GM19324 (cell line): ENCODE measurements at regions not wholly inside any gene's neighbourhood (a gene's known extent, or its start where the extent isn't known, plus 50 kb on each side); places are given as distances from the start of the nearest gene placed in this dataset.

Experiments used
- ATAC-seq: cut with Tn5 transposase; IDR thresholded peaks from one replicate; pipeline ENCODE4 v1.9.1; 2021; ENCODE audit warnings: mild to moderate bottlenecking, moderate library complexity; ENCODE audit not compliant: unreplicated experiment, low FRiP score

DNA sequence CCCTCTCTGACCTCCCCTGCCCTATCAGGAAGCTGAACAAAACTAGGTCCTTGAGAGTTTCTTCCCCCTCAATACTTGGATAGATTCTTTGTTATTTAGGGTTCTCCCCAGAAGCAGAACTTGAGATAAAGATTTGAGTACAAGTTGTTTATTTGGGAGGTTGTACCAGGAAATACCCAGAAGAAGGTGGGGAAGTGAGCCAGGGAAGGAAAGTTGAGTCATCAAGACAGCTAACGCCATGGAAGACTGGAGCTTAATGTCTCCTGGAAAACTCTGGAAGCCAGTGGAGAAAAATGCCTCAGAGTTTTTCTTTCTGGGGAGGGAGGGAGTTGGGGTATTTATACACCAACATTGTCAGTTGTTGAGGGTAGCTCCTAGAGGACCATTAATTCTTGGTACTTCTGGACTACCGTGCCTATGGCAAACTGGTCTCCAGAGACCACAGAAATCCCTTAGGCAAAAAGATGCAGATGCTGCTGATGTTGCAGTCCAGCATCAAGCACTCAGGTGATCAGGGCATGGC, 102.6 kb upstream of the ZFP64 start:
- no peak for ATAC-seq

DNA sequence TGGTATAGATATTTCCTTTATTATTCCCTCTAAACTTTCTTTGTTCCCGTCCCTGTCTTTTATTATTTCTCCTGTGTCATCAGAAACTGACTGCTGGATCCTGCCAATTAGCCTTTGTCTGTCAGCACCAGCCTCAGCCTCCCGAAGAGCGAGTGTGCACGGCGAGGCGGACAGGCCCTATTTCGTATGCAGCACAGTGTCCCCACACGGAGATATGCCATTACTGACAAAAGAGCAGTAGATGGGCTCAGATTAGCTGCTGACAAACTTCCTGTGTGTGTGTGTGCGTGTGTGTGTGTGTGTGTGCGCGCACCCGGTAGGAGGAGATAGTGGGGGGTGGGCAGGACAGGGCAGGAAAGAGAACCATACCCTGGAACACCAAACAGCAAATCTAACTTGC, 99.5 kb upstream of the ZFP64 start:
- no peak for ATAC-seq

DNA sequence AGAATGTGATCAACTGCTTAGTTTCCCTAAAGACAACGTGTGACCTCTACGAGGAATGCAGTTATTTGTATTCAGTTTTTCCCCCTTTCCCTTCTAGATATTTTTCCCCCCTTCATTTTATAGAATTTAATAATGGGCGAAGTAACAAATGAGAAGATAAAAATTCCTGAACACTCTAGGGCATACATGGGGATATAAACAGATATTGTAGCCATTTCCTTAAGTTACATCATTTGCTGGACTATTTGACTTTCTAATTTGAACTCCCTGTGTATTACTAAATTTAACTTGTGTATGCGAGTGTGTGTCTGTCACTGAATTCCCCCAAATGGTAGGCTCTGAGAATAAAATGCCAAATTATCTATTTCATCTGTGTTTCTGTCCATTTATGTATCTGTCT, 99.0 kb upstream of the ZFP64 start:
- no peak for ATAC-seq

DNA sequence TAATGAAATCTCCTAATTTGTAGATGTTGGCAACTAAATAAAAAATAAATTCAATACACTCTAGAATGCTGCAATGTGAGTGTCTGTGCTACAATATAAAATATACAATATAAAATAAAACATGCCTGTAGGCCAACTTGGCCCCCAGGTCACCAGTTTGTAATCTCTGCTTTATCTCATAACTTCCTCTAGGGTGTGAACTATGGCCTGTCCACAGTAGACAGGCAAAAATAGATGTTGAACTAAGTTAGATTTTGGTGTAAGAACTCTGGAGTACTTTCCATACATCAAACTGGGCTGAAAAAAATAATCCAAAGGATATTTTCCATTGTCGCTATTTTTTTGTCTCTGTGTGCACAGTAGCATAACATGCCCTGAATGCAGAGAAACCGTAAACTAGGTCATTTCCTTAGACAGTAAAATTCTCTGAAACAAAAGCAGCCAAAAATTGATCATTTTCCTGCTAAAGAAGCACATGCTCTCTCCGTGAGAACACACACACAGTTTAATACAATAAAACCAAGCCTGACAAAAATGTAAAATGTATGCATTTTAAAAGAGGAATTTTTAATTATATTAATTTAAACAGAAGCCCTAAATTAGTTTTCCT, 98.5 kb upstream of the ZFP64 start:
- ATAC-seq: no peak

DNA sequence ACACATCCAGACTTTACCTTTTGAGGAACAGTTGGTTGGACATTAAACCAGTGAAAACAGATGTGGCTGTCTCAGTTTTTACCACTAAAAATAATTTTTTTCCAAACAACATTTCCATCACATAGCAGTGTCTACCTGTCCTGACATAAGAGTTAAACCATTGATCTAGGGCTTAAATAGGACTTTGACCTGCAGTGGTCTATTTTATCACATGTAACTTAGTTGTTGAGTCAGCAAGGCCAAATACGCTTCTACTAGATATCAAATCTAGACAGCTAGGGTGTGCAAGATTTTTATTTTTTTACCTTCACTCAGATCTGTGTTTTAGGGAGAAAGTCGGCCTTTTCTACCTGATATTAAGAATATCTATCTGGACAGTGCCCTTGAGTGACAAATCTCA, 88.8 kb upstream of the ZFP64 start:
- ATAC-seq: no peak

DNA sequence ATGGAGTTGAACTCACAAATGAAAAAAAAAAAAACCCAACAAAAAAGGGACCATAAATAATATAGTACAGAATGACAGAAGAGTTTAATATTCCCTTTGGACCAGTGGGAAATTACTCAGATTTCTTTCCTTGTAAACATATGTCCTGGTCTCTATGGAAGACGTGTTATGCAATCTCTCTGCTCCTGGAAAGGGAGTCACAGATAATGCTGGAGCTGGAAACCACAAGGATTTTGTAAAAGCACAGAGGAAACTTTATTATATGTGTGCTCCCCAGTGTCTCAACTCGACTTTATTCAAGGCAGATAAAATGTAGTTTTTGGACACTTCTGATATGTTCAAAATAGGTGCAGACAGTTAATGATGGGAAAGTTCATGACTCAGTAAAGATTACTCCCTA, 88.1 kb upstream of the ZFP64 start:
- no peak for ATAC-seq

DNA sequence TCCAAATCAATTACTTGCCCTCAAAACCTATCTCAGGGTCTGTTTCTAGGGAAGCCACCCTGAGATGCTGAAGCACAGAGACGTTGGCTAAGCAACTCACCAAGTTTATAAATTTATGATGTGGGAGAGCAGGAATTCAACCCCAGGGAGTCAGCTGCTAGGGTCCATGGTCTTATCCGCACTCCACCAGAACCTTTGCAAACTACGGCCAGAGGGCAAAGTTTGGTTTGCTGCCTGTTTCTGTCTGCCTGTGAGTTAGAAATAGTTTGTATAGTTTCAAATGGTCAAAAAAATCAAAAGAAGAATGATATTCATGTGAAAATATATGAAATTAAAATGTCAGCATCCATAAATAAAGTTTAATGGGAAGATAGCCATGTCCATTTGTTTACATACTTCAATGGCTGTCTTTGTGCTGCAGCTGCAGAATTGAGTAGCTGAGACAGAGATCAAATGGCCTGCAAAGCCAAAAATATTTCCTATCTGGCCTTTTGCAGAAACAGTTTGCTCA, 83.7 kb upstream of the ZFP64 start:
- ATAC-seq: no peak

DNA sequence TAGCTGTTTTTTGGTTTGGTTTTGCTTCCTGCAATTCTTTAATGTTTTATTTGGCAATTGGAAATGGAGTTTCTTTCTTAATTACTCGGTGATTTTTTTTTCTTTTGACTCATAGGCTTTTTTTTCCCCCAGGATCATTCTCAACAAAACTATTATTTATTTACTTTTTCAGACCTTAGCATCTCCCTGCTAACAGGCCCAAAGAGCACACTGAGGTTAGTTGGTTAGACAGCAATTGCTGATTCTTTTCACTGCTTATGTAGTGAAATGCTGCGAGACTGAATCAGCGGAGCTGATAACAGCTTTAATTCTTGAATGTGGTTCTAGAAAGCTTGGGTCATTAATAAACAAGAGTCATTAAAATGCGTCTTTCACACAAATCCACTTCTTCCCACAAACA, 79.1 kb upstream of the ZFP64 start:
- no peak for ATAC-seq

DNA sequence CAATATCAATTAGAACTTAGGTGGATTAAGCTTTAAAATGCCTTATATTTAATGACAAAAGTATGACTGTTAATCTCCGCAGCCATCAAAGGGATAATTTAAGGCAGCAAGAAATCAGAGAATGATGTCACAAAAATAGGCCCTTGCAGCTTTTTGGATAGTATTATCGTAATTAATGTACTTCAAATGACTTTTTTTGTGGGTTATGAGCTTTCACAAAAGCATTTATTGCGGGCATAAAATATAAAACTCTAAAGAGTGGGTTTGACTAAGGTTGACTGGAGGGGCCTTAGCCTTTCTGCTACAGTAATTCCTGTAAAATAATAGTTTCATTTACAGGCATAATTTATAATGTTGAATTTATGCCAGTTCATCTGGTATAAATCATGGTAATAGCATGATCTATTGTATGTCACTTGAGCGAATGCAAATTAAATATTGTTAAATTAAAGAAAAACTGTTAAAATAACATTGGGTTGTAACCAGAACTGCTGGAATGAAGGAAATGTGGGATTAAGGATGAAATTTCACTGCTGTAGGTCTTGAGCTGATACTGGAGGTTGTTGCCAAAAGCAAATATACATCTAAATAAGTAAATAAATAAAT, 78.5 kb upstream of the ZFP64 start:
- ATAC-seq: no peak

DNA sequence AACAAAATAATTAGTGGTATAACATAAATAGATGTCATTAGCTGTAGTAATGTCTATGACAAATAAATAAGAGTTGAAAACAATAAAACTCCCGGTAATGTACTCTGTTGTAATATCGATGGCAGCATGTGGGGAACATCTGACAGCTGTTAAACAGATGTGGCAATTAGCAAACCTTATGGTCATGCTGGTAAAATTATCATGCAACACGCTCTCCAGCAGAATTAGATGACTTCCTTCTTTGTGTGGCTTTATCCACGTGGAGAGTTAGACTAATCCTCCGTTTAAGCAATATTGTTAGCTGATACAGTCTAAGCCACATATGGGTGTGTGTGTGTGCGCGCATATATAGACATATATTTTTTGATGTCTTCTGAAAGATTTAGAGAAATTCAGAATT, 77.7 kb upstream of the ZFP64 start:
- no peak for ATAC-seq

DNA sequence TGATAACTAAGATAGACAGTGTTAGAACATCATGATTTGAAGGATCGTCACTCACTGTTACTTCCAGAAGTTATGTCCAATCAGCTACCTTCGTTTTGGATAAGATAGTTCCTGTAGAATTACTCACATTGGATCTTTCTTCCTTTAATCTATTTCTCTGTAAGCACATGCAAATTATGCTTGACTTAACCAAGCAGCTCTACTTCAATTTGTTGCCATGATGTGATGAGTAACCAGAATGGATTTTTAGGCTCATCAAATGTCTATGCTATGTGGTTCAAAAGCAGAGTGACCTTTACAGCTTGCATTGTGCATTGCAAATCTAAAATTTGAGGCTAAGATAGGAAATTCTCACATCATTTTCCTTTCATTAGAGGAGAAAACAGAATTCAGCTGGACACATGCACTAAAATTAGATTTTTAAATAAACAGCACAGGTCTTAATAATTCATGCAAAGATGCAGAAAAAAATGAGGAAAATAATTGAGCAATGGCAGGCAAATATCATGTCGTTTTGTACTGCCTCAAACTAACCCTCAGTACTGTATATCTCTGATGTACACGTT, 76.7 kb upstream of the ZFP64 start:
- ATAC-seq: no peak

DNA sequence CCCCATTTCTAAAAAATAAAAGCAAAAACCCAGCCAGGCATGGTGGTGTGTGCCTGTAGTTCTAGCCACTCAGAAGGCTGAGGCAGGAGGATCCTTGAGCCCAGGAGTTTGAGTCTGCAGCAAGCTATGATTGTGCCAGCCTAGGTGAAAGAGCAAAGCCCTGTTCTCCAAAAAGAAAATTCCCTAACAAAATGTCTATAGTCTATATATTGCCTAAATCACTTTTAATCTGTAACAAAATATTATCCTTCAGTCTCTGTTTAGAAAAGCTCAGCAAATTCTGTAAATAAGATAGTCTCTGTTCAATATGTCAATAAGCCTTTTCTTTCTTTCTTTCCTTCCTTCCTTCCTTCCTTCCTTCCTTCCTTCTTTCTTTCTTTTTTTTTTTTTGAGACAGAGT, 75.8 kb upstream of the ZFP64 start:
- ATAC-seq: no peak

DNA sequence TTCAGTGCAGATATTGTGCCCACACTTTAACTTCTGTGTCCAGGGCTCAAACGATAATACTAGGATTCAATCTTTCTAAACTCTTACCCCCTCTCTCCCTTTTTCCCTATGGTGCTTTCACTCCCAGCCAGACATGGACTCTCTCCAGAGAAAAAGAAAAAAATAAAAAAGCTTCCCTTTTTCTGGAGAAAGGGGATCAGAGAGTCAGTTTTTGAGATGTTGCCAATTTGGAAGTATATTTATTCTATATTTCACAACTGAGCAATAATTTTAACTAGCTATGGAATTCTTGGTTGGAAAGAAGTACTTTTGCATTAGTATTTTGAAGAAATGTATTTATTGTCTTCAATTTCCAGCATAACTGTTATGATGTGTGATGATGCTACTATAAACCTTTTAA, 72.2 kb upstream of the ZFP64 start:
- ATAC-seq: no peak

DNA sequence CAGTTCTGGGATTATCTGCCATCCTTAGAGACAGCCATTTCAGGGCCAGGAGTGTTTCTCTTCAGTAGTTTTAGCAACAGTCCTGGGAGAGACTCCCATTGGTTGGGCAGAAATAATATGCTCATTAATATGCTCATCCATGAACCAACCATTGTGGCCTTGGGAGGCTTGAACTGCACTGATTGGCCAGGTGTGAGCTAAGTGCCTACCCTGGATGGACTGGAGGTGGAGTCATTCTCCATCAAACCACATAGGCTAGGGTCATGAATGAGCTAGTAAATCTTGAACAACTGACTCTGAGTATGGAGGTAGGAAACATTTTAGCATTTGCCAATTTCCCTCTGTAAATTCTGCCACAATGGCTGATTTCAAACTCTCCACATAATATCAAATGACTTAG, 70.2 kb upstream of the ZFP64 start:
- ATAC-seq: no peak

DNA sequence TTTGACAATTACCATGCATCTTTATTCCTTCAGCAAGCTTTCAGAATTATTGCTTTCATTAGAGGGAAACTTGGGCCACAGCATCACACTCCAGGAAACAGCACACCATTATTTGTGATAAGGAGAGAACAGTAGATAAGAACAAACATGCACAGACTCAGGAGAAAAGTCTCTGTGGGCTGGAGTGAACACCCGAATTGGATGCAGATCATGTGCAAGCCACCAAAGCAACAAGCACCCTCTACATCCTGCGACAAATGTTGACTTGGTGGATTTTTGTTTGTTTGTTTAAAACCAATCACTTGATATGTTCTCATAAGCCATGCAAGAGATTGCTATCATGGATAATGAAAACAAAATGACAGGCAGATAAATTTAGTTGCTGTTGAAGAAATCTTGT, 67.7 kb upstream of the ZFP64 start:
- ATAC-seq: no peak

DNA sequence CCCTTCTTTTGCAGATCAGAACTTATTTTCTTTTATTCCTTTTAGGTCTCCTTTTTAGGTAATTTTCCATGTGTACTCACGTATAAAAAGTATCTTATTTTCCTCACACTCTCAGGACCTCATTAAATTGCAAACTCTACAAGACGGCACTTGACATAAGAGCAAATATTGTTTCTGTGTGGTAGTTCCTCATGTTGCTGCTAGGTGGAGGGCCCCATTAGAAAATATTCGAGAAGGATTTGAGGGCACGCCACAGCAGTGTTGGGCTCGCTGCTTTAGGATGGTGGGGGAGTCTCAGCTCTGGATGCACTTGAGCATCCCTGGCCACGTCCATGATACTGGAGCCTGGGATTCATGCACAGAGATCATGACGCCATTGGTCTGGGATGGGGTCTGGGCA, 64.9 kb upstream of the ZFP64 start:
- ATAC-seq: no peak

DNA sequence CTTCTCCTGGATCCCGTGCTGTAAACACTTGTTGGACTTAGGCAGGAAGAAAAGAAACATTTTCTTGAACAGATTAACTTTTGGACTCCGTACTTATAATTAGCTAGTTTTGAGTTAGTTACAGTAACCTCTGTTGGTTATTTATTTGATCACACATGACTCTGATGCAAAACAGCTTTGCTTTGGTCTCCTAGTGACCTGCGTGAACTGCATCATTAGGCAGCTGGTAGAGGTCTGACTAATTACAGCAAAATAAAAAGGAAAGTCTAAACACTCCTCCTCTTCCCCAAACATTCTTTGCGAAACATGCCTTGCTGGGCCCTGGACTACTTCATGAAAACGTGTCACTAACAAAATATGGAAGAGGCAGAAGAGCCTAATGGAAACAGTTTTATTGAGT, 61.1 kb upstream of the ZFP64 start:
- no peak for ATAC-seq

DNA sequence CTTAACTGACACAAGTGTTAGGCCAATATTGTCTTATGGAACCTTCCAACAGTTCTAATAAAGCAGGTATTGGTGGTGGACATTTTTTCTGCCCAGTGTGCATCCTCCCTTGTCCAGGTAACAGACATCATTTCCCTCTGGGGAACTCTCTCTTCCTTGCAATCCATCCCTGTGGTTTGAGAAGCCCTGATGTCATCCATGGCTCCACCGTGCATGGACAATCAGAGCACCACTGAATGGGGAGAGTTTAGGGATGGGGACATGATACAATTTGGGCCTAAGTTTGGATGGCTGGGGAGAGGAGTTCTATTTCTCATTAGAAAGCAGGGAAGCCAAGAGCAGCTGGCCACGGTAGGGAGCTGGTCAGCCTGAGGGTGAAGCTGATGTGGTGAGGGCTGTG, 60.2 kb upstream of the ZFP64 start:
- no peak for ATAC-seq

DNA sequence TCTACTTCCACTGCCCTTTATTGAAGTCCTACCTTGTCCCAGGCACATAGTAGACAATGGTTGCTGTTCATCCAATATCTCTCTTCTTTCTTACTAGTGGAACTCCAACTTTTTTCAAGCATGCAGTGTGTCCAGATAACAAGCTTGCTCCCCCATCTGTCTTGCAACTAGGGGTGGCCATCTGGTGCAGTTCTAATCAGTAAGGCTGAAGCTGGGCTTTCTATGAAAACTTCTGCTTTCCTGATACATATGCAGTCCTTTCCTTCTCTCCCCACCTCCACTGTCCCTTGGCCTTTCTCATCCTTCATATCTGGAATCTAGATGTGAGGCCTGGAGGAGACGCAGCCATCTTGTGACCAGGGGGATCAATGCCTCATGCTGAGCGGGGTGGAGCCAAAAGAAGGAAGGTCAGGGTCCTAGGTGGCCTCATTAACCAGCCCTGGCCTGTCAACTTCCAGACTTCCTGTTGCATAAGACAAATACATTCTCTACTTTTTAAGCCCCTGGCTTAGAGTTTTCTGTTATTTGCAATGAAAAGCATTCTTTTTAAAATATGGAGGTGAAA, 59.6 kb upstream of the ZFP64 start:
- no peak for ATAC-seq

DNA sequence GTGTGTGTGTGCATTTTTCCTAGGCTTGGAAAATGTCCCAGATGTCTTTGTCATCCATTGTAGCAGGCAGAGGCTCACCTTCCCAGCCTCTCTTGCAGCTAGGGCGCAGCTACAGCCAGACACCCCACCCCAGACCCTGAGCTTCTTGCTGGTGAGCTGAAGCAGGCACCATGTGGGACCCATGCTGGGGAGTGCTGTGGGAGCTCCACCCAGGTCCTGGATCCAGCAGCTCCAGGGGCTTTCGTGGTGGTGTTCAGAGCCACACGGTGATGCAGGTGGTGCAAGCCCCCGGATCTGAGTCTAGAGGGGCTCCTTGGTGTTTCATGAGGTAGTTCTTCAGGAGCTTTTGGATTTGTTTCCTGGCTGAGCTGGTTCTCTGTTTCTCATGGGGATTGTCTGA, 56.0 kb upstream of the ZFP64 start:
- no peak for ATAC-seq

DNA sequence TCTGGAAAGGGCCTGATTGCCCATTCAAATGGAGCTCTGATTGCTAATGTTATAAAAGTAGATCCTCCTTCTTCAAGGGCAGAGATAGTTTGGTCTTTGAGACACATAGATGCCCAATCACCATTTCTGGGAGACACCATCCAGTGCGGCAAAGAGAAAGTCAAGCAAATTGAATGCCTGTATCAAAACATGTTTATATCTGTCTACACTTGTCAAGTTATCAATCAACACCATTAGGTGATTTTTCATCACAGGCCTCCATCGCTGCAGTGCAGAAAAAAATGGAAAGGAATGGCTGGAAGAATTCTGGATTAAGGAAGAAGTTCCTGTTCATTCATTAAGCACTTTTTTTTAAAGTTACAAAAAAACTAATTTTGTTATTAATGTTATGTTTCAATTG, 54.8 kb upstream of the ZFP64 start:
- ATAC-seq: no peak

DNA sequence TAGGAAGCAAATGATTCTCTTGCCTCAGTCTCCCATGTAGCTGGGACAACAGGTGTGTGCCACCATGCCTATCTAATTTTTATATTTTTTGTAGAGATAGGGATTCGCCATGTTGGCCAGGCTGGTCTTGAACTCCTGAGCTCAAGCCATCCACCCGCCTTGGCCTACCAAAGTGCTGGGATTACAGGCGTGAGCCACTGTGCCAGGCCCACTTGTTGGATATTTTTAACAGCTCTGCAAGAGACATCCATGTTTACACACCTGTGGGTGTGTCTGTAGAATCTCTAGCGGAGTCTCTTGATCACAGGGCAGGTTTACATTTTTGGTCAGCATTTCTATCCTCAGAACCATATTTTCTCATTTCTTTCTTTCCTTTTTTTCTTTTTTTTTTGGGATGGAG, 53.1 kb upstream of the ZFP64 start:
- no peak for ATAC-seq
